ENCODE measurements at regions not wholly inside any gene's neighbourhood (a gene's known extent, or its start where the extent isn't known, plus 50 kb on each side); places are given as distances from the start of the nearest gene placed in this dataset.
"Not testable (repeated sequence)": the region's sequence is repeated elsewhere in the genome, so short reads cannot be mapped to it uniquely, and the experiment has no call there.

GRCh38 chr7:51590746-51591145 is 274.1 kb upstream of the COBL start:
- DNase-seq: no peak

- no peak for DNase-seq
Measured at GRCh38 chr7:51589111-51589510, 272.5 kb upstream of the COBL start.

- no peak for DNase-seq
Measured at GRCh38 chr7:51587604-51588003, 271.0 kb upstream of the COBL start.

GRCh38 chr7:51577390-51577789 is 260.8 kb upstream of the COBL start:
- DNase-seq: no peak

- no peak for DNase-seq
Measured at GRCh38 chr7:51569581-51569980, 253.0 kb upstream of the COBL start.

DNA sequence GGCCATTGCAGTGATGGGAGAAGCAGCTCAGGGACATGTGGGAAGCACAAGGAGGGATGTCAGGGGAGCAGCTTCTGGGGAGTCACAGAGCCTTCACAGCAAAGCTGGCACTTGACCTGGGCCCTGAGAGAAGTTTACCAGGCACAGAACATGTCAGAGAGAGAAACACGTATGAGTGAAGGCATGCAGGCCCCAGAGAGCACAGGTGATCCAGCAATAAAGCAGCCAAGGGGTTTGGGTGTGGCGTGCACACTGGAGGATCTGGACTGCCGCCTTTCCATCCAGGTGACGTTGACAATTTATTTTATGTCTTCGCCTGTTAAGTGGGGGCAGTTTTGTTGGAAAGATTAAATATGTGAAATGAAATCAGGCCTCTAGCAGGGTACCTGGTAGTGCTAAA is 252.6 kb upstream of the COBL start:
- no peak for DNase-seq

DNA sequence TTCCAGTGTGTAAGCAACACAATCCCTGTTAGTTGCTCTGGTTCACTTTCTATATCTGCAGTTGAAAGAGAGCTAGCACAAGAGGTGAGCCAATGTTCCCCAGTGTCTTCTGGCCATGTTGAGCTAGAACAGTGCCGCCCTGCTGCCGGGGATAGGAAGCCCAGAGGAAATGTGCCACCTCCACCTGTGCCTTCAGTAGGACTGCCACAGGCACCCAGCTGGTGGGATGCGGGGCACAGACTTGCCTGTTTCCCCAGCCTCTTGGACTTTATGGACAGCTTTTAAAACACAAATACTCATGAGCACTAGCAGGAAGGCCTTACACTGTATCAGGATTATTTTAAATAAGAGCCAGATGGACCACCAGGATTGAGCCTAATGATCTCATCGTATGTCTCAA is 234.5 kb upstream of the COBL start:
- no peak for DNase-seq

GRCh38 chr7:51545131-51545530 is 228.5 kb upstream of the COBL start:
- DNase-seq: no peak

GRCh38 chr7:51543801-51544553 is 227.4 kb upstream of the COBL start:
- DNase-seq: no peak

DNA sequence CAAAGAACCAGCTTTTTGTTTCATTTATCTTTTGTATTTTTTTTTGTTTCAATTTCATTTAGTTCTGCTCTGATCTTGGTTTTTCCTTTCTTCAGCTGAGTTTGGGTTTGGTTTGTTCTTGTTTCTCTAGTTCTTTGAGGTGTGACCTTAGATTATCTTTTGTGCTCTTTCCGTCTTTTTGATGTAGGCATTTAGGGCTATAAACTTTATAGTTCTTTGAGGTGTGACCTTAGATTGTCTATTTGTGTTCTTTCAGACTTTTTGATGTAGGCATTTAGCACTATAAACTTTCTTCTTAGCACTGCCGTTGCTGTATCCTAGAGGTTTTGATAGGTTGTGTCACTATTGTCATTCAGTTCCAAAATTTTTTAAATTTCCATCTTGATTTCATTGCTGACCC is 224.3 kb upstream of the COBL start:
- DNase-seq: not testable (repeated sequence)

GRCh38 chr7:51539840-51540239 is 223.2 kb upstream of the COBL start:
- DNase-seq: no peak

GRCh38 chr7:51528172-51528571 is 211.6 kb upstream of the COBL start:
- DNase-seq: no peak

- DNase-seq: no peak
Measured at GRCh38 chr7:51521694-51522312, 205.2 kb upstream of the COBL start.

- DNase-seq: no peak
Measured at GRCh38 chr7:51521054-51521453, 204.4 kb upstream of the COBL start.

GRCh38 chr7:51518646-51519045 is 202.0 kb upstream of the COBL start:
- DNase-seq: no peak

DNA sequence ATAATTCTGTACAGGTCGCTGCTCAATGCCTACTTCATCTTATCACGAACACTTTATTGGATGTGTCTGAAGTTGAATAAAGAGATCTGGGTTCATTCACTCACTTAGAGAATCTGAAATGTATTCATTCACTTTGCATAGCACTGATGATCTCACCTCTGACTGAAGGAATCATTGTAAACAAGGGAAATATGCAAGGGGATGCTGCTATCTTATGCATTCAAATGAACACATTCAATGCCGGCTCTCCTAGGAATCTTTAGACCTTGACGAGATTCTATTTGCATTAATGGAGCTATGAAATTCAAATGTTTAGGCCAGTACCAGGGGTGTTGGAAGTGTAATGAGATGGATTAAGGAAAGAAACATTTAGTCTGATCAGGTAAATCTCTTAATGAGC is 200.6 kb upstream of the COBL start:
- DNase-seq: no peak

GRCh38 chr7:51501620-51502019 is 185.0 kb upstream of the COBL start:
- no peak for DNase-seq

DNA sequence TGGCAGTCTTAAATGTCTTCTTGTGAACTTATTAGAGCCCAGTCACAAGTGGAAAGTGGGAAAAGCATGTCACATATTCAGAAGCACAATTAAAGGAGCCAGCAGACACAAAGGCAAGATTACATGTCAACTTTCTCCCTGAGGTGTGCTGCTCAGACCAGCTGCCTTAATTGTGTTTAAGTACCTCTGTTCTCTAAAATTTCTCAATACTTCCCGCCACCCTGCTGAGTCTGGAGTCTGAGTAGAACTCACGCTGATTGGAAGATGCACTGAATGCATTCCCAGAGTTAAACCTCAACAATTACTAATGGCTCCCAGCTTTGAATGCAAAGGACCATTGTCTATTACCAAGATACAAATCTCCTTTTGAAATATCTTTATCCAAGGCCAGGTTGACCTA is 166.4 kb upstream of the COBL start:
- no peak for DNase-seq

DNA sequence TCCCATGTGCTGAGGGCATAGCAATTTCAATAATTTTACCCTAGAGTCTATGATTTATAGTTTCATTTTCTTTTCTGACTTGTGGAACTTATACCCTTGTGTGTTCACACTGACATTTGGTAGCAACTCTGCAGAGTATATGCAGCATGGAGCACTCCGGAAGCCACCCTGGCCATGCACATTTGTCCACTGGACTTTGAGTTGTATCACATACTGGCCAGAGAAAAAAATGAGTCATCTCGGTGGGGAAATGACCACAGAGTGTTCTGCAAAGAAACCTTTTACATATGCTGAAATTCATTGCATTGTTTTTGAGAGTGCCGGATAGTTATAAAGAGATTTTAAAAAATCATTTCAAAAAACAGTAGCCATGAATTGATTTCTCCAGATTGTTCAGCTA is 164.8 kb upstream of the COBL start:
- no peak for DNase-seq

DNA sequence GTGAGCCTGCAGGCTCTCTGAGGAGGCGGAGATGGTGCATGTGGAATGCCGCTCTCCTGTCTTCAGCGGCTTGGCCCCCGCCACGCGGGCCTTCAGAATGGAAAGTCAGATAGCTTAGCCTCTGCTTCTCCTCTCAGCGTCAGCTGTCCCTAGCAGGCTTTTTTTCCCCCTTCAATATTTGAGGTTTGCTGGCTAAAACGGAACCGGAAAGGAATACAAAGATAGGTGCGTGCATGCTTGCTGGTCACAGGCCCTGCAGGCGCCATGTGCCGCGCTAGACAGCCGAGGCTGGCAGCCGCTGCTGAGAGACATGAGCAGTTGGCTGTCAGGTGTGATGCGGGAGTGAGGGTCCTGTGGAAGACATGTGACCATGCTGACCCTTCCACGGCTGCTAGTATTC is 161.2 kb upstream of the COBL start:
- DNase-seq: no peak

GRCh38 chr7:51477323-51477722 is 160.7 kb upstream of the COBL start:
- DNase-seq: no peak

GRCh38 chr7:51476026-51476425 is 159.4 kb upstream of the COBL start:
- DNase-seq: no peak

GRCh38 chr7:51472873-51473272 is 156.3 kb upstream of the COBL start:
- no peak for DNase-seq

GRCh38 chr7:51471981-51472296 is 155.3 kb upstream of the COBL start:
- DNase-seq: no peak

Data from NCI-H1930 (cell line).